Urothelium cell line (cell line): ENCODE measurements at regions not wholly inside any gene's neighbourhood (a gene's known extent, or its start where the extent isn't known, plus 50 kb on each side); places are given as distances from the start of the nearest gene placed in this dataset.
A peak's percentile ranks its signal among the peaks of the same experiment; 100 is the strongest.
"Not testable (repeated sequence)": the region's sequence is repeated elsewhere in the genome, so short reads cannot be mapped to it uniquely, and the experiment has no call there.

Experiments used
- DNase-seq: peaks from one replicate; pipeline ENCODE4 v3.0.0; 2011; ENCODE audit warnings: low spot score, mixed read lengths
- FAIRE-seq: peaks from 2 replicates; lab custom pipeline; 2011; peaks lifted over from hg19 to GRCh38; lab: Jason Lieb, UNC

GRCh38 chr2:101612019-101612418 is 85.5 kb upstream of the MAP4K4 start:
- DNase-seq (no peak), FAIRE-seq (no peak)

- FAIRE-seq, result no peak
Measured at GRCh38 chr2:101610750-101611315, 86.7 kb upstream of the MAP4K4 start.

GRCh38 chr2:101609433-101609832 is 88.1 kb upstream of the MAP4K4 start:
- no peak for FAIRE-seq
- no peak for DNase-seq

More at GRCh38 chr2:101610750-101611315, 86.7 kb upstream of the MAP4K4 start:
- DNase-seq, result no peak

- FAIRE-seq, result no peak
- DNase-seq, result no peak
Measured at GRCh38 chr2:101608408-101609310, 88.8 kb upstream of the MAP4K4 start.

- no peak for FAIRE-seq
- no peak for DNase-seq
Measured at GRCh38 chr2:101597347-101597944, 100.1 kb upstream of the MAP4K4 start.

- FAIRE-seq, result no peak
Measured at GRCh38 chr2:101596333-101596732, 101.2 kb upstream of the MAP4K4 start.

GRCh38 chr2:101587251-101587650 is 110.3 kb upstream of the MAP4K4 start:
- DNase-seq (no peak), FAIRE-seq (no peak)

More at GRCh38 chr2:101596333-101596732, 101.2 kb upstream of the MAP4K4 start:
- DNase-seq, result no peak

GRCh38 chr2:101583861-101584260 is 108.9 kb upstream of the RFX8 start:
- FAIRE-seq, result no peak
- DNase-seq, result no peak

GRCh38 chr2:101581675-101582299 is 106.9 kb upstream of the RFX8 start:
- no peak for FAIRE-seq
- DNase-seq, result no peak

GRCh38 chr2:101580528-101580927 is 105.6 kb upstream of the RFX8 start:
- DNase-seq (no peak), FAIRE-seq (no peak)

- DNase-seq, result no peak
- FAIRE-seq, result no peak
Measured at GRCh38 chr2:101578671-101579070, 103.8 kb upstream of the RFX8 start.

GRCh38 chr2:101578135-101578534 is 103.2 kb upstream of the RFX8 start:
- FAIRE-seq, result peak; percentile 81
- not testable (repeated sequence) for DNase-seq

GRCh38 chr2:101577173-101577572 is 102.3 kb upstream of the RFX8 start:
- no peak for FAIRE-seq

GRCh38 chr2:101574622-101575021 is 99.7 kb upstream of the RFX8 start:
- FAIRE-seq (no peak), DNase-seq (no peak)

More at GRCh38 chr2:101577173-101577572, 102.3 kb upstream of the RFX8 start:
- DNase-seq, result no peak

GRCh38 chr2:101571951-101572350 is 97.0 kb upstream of the RFX8 start:
- FAIRE-seq (no peak), DNase-seq (no peak)

- FAIRE-seq, result no peak
- no peak for DNase-seq
Measured at GRCh38 chr2:101569886-101570520, 95.1 kb upstream of the RFX8 start.

GRCh38 chr2:101568969-101569368 is 94.1 kb upstream of the RFX8 start:
- FAIRE-seq (no peak), DNase-seq (no peak)

GRCh38 chr2:101566632-101567228 is 91.8 kb upstream of the RFX8 start:
- DNase-seq (no peak), FAIRE-seq (no peak)

- DNase-seq, result no peak
- no peak for FAIRE-seq
Measured at GRCh38 chr2:101563849-101564248, 88.9 kb upstream of the RFX8 start.

GRCh38 chr2:101560780-101561315 is 85.9 kb upstream of the RFX8 start:
- no peak for FAIRE-seq
- DNase-seq, result no peak
